SH-SY5Y (cell line): ENCODE measurements at regions not wholly inside any gene's neighbourhood (a gene's known extent, or its start where the extent isn't known, plus 50 kb on each side); places are given as distances from the start of the nearest gene placed in this dataset.

ENCODE experiments used
- GATA2 ChIP-seq: IDR thresholded peaks from 2 replicates; pipeline ENCODE4 v1.6.1; 2011; ENCODE audit warnings: mild to moderate bottlenecking, low read depth, low read length
- GATA3 ChIP-seq: IDR thresholded peaks from 2 replicates; pipeline ENCODE4 v1.6.1; 2011; ENCODE audit warnings: low read depth, mild to moderate bottlenecking, low read length, moderate library complexity

DNA sequence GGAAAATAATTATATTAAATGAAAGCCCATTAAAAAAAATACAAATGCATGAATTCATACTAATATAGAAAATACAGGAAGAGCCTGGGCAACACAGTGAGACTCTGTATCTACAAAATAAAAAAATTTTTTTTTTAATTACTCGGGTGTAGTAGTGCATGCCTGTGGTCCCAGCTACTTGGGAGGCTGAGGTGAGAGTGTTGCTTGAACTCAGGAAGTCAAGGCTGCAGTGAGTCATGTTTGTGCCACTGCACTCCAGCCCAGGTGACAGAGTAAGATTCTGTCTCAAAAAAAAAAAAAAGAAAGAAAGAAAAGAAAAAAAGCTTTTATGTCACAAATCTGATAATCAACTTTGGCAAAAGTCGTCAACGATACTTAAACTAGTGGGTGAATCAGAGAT is 80.6 kb upstream of the PLEKHA5 start:
- TF ChIP-seq GATA2 (no peak), GATA3 (no peak)

DNA sequence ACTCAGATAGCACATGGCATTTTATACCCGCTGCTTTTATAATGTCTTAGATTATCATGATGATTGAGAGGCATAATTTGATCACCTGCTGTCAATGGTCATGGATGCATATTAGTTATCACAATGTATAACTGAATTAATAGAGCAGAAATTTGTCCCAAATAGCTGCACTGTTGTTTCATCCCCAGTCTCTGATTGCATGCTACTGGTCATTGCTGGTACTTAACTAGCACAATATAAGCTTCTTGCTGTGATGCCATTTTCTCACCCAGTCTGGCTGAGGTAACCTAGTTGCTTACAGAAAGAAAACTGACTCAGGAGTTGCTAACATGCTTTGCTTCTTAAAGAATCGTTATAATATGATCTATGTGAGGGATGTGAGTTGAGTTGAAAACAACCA is 76.8 kb upstream of the PLEKHA5 start:
- TF ChIP-seq GATA3 (no peak), GATA2 (no peak)

DNA sequence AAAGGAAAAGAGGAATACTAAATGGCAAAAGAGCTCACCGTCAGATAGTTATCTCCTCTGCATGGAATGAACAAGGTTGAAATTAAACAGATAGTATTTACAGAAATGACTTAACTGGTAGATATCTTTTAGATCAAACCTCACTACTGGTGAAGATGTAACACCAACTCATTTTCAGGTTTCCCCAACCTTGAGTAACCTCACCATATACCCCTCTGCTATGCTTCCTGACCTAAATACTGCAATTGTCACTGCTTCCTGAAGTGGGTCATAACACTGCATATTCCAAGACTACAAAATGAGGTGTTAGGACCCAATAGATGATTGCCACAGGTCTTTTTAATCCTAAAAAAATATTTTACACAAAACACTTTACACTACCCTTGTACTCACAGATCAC is 76.3 kb upstream of the PLEKHA5 start:
- TF ChIP-seq GATA2 (no peak; the same call in 1 of the 2 replicates), GATA3 (no peak)

DNA sequence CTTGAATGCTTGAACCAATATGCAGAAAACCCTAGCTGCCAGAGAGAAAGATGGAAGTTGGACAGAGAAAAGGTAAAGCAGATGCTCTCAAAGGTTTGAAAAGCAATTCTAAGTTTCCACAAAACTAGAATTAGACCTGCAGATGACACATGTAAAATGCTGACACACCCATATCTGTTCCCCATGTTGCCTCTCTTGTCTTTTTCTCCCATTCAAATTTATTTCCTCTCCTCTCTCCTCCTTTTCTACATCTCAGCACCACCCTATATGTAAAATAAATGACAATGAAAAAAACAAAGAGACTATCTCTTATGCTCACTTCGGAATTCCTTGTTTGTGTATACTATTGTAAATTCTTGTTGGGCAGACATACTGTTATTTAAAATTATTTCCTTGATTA is 75.5 kb upstream of the PLEKHA5 start:
- TF ChIP-seq GATA3 (no peak), GATA2 (no peak)

DNA sequence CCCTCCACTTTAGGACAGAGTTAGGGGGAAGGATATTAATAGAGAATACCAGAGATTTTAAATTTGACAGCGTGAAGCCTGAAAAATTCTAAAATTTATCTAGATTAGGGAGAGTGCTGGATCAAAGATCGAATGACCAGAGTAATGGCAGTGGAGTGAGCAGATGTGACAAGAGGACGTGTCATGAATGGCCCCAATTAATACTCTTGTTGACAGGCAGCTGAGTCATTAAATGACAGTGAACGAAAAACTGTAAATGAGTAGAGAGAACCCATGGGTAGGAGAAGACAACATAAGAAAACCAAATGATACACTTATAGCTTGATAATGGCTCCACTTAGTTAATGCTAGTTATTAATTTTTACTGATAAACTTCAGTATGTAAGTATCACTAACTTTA is 73.9 kb upstream of the PLEKHA5 start:
- TF ChIP-seq GATA3, result no peak
- TF ChIP-seq GATA2, result no peak

DNA sequence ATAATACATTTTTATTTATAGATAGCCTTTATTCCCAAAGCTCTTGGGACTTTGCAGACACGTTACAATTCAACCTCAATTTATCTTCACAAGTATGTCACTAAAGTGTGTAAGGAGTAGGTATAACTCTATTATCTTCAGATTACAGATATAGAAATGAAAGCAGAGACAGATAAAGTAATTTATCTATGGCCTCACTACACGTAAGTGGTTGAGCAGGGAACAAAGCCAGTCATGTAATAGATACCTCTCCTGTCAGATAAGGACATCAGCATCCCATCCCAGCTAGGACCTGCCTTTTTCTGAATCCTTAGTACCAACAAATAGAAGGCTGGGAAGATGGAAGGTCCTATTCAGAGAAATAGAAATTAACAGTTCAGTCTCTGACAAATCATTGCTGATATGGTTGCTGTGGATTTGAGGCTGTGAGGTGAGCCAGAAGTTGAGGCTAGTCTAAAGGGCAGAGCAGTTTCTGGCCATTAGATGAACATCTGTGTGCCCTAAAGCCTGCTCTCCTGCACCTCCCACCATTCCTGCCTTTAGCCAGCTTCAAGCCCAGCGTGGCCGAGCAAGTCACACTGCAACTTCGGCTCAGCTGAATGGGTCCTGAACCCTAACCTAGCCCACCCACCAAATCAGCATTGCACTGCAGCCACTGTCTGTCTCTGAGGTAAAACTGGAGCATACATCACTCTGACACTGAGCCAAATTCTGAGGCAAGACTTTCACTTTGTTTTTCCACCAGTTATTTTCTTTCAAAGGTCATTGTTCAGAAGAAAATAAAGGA is 71.1 kb upstream of the PLEKHA5 start:
- TF ChIP-seq GATA3, result peak; percentile 71; the same call in 1 of the 2 replicates
- peak; percentile 88 for TF ChIP-seq GATA2

DNA sequence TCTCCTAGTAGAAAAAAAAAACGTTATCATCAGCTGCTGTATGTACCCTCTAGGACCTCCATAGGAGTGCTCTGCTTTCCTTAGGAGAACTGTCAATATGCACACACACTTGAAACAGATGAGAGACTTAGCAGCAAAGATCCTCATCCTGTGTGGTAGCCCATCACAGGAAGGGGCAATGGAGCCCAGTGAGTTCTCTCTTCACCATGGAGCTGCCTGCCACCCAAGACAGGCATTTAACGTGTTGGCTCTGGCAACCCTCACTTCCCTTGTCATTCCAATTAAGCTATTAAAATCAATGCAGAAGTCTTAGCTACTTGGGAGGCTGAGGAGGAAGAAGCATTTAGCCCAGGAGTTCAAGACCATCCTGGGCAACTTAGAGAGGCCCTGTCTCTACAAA is 64.8 kb upstream of the PLEKHA5 start:
- TF ChIP-seq GATA3, result no peak
- no peak for TF ChIP-seq GATA2

DNA sequence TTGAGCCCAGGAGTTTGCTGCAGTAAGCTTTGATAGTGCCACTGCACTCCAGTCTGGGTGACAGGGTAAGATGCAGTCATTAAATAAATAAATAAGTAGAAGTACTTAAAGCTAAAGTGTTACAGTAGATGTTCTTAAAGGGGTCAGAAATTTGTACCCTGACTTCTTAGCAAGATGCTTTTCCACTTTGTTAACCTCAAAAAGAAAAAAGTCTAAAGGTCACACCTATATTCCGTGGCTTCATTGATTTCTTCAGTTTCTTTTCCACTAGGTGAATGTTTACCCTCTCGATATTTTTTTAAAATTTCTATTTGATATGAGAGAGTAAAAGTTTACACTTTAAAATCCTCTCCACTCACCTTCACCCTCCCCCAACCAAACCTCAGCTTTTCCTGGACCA is 64.3 kb upstream of the PLEKHA5 start:
- TF ChIP-seq GATA2 (no peak), GATA3 (no peak)

DNA sequence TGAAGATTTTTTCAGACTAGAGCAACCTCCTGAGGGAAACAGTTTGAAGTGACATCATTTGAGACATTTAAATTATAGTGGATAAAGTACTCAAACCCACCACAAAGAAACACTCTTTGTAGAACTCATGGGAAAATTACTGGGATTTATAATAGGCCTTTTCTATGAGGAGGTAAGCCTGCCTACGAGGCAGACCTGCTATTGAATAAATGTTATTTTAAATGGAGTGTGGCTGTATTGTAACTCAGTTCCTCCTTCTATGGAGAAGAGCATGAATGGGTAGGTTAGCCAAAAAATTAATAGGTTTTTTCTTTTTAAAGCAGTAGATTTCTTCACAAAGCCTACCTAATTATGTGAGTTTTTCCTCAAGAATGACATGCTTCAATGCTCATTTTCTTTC is 63.7 kb upstream of the PLEKHA5 start:
- TF ChIP-seq GATA2, result no peak

DNA sequence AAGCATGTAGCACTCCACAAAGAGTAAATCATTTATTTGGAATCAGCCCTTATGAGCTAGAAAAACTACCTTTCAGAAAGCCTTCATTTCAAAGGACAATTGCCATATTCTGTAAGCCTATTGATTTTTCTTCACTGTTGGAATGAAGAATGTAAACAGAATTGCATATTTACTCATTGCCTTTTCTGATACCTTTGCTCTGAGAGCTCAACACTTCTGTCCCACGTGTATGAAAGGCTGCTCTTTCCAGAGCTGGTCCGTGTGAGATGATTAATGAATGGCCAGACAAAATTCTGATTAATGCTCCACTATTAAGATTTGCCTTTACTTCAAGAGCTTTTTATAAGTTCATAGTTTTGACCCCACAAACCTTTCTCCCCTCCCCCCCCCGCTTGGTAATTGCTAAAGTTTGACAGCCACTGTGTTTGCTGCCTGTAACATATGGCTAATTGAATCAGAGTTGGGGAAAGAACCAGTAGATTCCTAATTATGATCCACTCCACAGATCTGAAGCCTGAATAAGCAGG is 63.0 kb upstream of the PLEKHA5 start:
- TF ChIP-seq GATA2, result no peak
- TF ChIP-seq GATA3, result no peak

DNA sequence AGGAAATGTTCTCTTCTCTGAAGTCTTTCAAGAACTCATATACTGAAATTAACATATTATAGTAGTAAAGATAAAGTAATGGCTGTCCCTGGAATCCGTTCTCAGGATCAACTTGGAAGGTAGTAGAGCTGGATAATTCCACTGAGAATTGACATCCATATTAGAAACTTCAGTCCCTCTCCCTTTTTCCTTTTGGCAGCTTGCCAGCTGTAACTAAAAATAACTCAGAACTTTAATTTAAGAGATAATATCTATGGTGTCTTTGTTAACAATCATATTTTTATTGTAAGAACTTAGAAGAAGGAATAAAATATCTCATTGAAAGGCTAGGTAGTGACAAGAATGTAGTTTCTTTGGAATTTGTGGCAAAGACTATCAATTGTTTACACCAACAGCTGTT is 61.4 kb upstream of the PLEKHA5 start:
- TF ChIP-seq GATA3 (no peak), GATA2 (no peak)

DNA sequence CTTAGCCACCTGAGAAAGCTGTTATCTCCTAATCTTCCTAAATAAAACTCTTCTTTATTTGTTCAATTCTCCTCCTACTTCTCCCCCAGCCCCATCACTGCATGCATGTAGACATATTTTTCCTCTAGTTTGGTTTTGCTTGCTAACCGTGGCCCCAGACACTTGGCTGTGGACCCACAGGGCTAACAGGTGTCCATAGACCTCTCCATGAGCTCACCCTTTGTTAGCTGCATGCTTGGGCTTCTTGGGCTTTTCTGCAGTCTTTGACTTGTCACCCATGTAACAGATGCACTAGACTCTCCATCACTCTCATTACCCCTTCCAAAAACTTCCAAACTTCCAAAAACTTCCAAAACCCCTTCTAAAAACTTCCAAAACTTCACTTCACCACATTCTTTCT is 59.2 kb upstream of the PLEKHA5 start:
- TF ChIP-seq GATA3 (no peak), GATA2 (no peak)

DNA sequence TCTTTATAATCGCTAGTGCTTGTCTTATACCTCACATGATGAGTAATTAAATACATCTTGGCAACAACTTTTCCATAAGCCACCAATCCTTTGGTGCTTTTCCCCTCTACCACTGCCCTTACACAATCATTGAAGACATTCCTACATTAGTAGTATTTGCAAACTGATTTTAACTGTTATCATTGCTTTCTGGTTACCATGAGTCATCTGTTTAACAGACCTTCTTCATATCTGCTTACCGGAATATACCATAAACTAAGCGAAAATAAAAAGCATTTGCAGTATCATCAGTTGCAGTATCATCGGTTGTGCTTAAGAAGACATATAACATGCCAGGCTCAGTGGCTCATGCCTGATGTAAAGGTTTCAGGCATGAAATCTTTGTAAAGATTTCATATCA is 54.8 kb upstream of the PLEKHA5 start:
- TF ChIP-seq GATA3, result no peak
- TF ChIP-seq GATA2, result no peak

DNA sequence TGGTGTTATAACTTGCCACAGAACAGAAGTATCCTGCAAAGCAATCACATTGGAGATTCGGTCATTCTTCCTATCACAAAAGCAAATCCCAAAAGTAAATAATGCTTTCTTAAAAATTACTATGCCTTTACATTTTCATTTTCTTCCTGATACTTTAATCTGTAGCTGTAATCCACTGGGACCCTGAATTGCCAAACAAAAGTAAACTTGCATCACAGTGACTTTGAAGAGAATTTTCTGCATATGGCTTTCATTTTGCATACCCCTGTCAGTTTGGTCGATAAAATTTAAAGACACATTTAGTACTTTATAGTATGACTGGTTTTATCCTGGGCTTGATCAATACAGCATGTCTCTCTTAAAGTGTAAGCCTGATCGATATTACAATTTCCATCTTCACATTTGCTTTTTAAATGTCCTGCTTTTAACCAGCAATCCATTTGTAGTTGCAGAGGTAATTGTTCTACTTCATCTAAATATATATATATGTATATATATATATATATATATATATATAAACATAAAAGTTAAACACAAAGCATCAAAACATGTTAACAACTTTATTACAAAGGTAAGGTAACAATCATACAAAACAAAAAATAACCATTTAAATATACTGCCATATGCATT is 53.7 kb upstream of the PLEKHA5 start:
- no peak for TF ChIP-seq GATA3
- TF ChIP-seq GATA2, result no peak
